ENCODE measurements at regions not wholly inside any gene's neighbourhood (a gene's known extent, or its start where the extent isn't known, plus 50 kb on each side); places are given as distances from the start of the nearest gene placed in this dataset.

DNA sequence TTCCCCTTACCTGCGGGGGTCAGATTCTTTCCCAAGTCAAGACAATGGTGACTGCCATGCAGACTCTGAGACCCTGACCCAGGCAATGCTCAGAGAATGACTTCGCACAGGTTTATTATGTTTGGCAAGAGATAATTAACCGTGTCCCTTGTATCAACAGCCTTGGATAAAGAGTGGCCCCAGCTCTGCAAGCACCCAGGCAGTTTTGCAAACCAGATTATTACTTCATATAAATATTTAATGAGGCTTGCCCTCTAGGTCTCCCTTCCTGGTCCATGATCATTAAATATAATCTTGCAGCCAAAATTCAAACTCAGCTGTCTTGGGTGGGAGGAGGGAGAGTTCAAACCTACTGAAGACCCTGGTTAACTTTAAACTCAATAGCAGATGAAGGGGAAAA lies 156.5 kb downstream of the ANKRD60 start:
- no peaks in the 10 kb centered on the region for H3K9me2 ChIP-seq (ENCODE audit: low read depth, low read length)
- H3K27ac ChIP-seq (ENCODE audit: low read depth, low read length, poor library complexity, severe bottlenecking), result no peak overlapping the region
- no peak overlapping the region for H2AFZ ChIP-seq (ENCODE audit: low read length)
- no peaks in the 10 kb centered on the region for H3K4me1 ChIP-seq (ENCODE audit: insufficient read depth, low read length, severe bottlenecking)
- no peaks in the 10 kb centered on the region for H3K79me2 ChIP-seq (ENCODE audit: insufficient read depth, low read length)
- H3K4me2 ChIP-seq (ENCODE audit: low read length), result no peak overlapping the region
- H3K9me3 ChIP-seq (ENCODE audit: low read length), result no peaks in the 10 kb centered on the region
- H3F3A ChIP-seq (ENCODE audit: insufficient read depth, low read length), result no peaks in the 10 kb centered on the region
- TF ChIP-seq, protein P1, sequence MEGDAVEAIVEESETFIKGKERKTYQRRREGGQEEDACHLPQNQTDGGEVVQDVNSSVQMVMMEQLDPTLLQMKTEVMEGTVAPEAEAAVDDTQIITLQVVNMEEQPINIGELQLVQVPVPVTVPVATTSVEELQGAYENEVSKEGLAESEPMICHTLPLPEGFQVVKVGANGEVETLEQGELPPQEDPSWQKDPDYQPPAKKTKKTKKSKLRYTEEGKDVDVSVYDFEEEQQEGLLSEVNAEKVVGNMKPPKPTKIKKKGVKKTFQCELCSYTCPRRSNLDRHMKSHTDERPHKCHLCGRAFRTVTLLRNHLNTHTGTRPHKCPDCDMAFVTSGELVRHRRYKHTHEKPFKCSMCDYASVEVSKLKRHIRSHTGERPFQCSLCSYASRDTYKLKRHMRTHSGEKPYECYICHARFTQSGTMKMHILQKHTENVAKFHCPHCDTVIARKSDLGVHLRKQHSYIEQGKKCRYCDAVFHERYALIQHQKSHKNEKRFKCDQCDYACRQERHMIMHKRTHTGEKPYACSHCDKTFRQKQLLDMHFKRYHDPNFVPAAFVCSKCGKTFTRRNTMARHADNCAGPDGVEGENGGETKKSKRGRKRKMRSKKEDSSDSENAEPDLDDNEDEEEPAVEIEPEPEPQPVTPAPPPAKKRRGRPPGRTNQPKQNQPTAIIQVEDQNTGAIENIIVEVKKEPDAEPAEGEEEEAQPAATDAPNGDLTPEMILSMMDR (IDR thresholded peaks at IDR 0.05; ENCODE audit: low read length), result no peak
- TF ChIP-seq EZH2 (IDR thresholded peaks at IDR 0.05; ENCODE audit: borderline replicate concordance, low read length), result no peak
- no peaks in the 10 kb centered on the region for H3K27me3 ChIP-seq (ENCODE audit: insufficient read depth, low read length)
- H3K4me3 ChIP-seq (ENCODE audit: low read depth, low read length, poor library complexity, severe bottlenecking), result no peak overlapping the region
- H3K36me3 ChIP-seq (ENCODE audit: insufficient read depth, low read length), result no peaks in the 10 kb centered on the region
- H4K20me1 ChIP-seq (ENCODE audit: insufficient read depth, low read length), result no peaks in the 10 kb centered on the region
- no peak overlapping the region for H3K9ac ChIP-seq (ENCODE audit: low read length)

DNA sequence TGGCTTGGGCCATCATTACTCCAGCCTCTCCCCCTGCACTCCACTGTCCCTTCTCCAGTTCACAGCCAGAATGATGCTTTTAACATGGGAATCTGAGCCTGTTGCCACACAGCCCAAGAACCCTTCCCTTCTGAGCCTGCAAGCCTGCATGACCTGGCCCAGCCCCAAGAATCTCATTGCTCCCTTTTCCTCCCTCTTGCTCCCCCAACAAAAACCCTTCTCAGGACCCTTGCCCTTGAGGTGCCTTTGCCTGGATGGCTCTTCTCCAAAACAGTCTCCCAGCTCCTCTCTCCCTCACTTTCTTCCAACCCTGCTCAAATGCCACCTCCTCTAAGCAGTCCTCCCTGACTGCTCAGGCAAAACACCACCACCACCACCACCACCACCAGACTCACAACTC lies 157.2 kb downstream of the ANKRD60 start:
- Histone ChIP-seq H3K36me3 (ENCODE audit: insufficient read depth, low read length) (no peaks in the 10 kb centered on the region), H3K4me2 (ENCODE audit: low read length) (no peak overlapping the region), H3K27me3 (ENCODE audit: insufficient read depth, low read length) (no peaks in the 10 kb centered on the region), H3F3A (ENCODE audit: insufficient read depth, low read length) (no peaks in the 10 kb centered on the region), H3K79me2 (ENCODE audit: insufficient read depth, low read length) (no peaks in the 10 kb centered on the region), H3K9me3 (ENCODE audit: low read length) (no peaks in the 10 kb centered on the region), H2AFZ (ENCODE audit: low read length) (no peak overlapping the region), H4K20me1 (ENCODE audit: insufficient read depth, low read length) (no peaks in the 10 kb centered on the region), H3K9me2 (ENCODE audit: low read depth, low read length) (no peaks in the 10 kb centered on the region), H3K4me1 (ENCODE audit: insufficient read depth, low read length, severe bottlenecking) (no peaks in the 10 kb centered on the region), H3K27ac (ENCODE audit: low read depth, low read length, poor library complexity, severe bottlenecking) (no peak overlapping the region), H3K9ac (ENCODE audit: low read length) (no peak overlapping the region), H3K4me3 (ENCODE audit: low read depth, low read length, poor library complexity, severe bottlenecking) (no peak overlapping the region)
- TF ChIP-seq EZH2 (IDR thresholded peaks at IDR 0.05; ENCODE audit: borderline replicate concordance, low read length), result no peak
- TF ChIP-seq, protein P1 (IDR thresholded peaks at IDR 0.05; ENCODE audit: low read length), result no peak

DNA sequence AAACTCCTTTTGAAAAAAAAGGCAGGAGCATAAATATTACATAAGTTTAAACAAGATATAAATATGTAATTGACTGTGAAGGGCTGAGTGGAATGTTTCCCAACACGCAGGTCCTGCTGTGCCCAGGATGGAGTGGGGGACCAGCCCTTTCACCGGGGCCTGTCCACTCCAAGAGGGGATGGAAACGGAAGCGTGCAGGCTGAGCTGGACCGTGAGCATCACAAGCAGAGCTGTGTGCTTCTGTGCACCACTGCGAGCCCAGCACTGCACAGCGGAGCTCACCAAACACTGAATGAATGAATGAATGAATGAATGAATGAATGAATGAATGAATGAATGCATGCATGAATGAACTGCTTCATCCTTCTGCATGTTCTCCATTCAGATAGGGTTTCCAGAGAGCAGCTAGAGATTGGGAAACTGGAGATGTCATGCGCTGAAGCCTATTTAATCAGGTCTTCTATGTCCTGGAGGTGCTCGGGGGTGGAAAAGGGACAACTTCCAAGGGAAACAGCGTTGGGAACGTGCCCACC lies 157.7 kb downstream of the ANKRD60 start:
- H3K27ac ChIP-seq (ENCODE audit: low read depth, low read length, poor library complexity, severe bottlenecking), result no peak overlapping the region

More for the DNA sequence above, 157.7 kb downstream of the ANKRD60 start:
- H3K9me2 ChIP-seq (ENCODE audit: low read depth, low read length), result no peaks in the 10 kb centered on the region
- no peak overlapping the region for H3K4me3 ChIP-seq (ENCODE audit: low read depth, low read length, poor library complexity, severe bottlenecking)
- H3F3A ChIP-seq (ENCODE audit: insufficient read depth, low read length), result no peaks in the 10 kb centered on the region
- no peaks in the 10 kb centered on the region for H3K36me3 ChIP-seq (ENCODE audit: insufficient read depth, low read length)
- TF ChIP-seq, protein P1 (IDR thresholded peaks at IDR 0.05; ENCODE audit: low read length), result no peak
- no peak for TF ChIP-seq EZH2 (IDR thresholded peaks at IDR 0.05; ENCODE audit: borderline replicate concordance, low read length)
- no peaks in the 10 kb centered on the region for H3K4me1 ChIP-seq (ENCODE audit: insufficient read depth, low read length, severe bottlenecking)
- no peaks in the 10 kb centered on the region for H3K27me3 ChIP-seq (ENCODE audit: insufficient read depth, low read length)
- no peak overlapping the region for H2AFZ ChIP-seq (ENCODE audit: low read length)
- no peaks in the 10 kb centered on the region for H3K9me3 ChIP-seq (ENCODE audit: low read length)
- H3K9ac ChIP-seq (ENCODE audit: low read length), result no peak overlapping the region
- no peaks in the 10 kb centered on the region for H3K79me2 ChIP-seq (ENCODE audit: insufficient read depth, low read length)
- no peaks in the 10 kb centered on the region for H4K20me1 ChIP-seq (ENCODE audit: insufficient read depth, low read length)
- no peak overlapping the region for H3K4me2 ChIP-seq (ENCODE audit: low read length)

Measured in OCI-LY1 (cell line).